Parathyroid adenoma (tissue), 2 donors: ENCODE measurements at regions not wholly inside any gene's neighbourhood (a gene's known extent, or its start where the extent isn't known, plus 50 kb on each side); places are given as distances from the start of the nearest gene placed in this dataset.
"Not testable (repeated sequence)": the region's sequence is repeated elsewhere in the genome, so short reads cannot be mapped to it uniquely, and the experiment has no call there.

Source experiments
- H2AFZ ChIP-seq: fragments of 300-600 bp; sonication (generic); one replicate; pipeline ENCODE4 v1.7.0; 2017; ENCODE audit warnings: antibody characterized with exemption, mild to moderate bottlenecking
- H3K27ac ChIP-seq: fragments of 300-600 bp; sonication (generic); one replicate; pipeline ENCODE4 v1.7.0; 2017
- H3K27me3 ChIP-seq: fragments of 300-600 bp; sonication (generic); one replicate; pipeline ENCODE4 v1.7.0; 2017; ENCODE audit warnings: low read length; ENCODE audit not compliant: control insufficient read depth, insufficient read depth
- H3K36me3 ChIP-seq: fragments of 300-600 bp; sonication (generic); one replicate; pipeline ENCODE4 v1.7.0; 2017; ENCODE audit warnings: low read length; ENCODE audit not compliant: control insufficient read depth, insufficient read depth
- H3K4me1 ChIP-seq: fragments of 300-600 bp; sonication (generic); one replicate; pipeline ENCODE4 v1.7.0; 2017; ENCODE audit warnings: control low read depth
- H3K4me2 ChIP-seq: fragments of 300-600 bp; sonication (generic); one replicate; pipeline ENCODE4 v1.7.0; 2017; ENCODE audit warnings: low read length
- H3K4me3 ChIP-seq: fragments of 300-600 bp; sonication (generic); one replicate; pipeline ENCODE4 v1.7.0; 2017; ENCODE audit warnings: low read depth, low read length
- H3K79me2 ChIP-seq: fragments of 300-600 bp; sonication (generic); one replicate; pipeline ENCODE4 v1.7.0; 2017; ENCODE audit warnings: control low read depth
- H3K9ac ChIP-seq: fragments of 300-600 bp; sonication (generic); one replicate; pipeline ENCODE4 v1.7.0; 2017; ENCODE audit warnings: mild to moderate bottlenecking
- H3K9me3 ChIP-seq: fragments of 300-600 bp; sonication (generic); one replicate; pipeline ENCODE4 v1.7.0; 2017; ENCODE audit warnings: low read length; ENCODE audit not compliant: control insufficient read depth
- TF ChIP-seq, protein P1 (sequence below): fragments of 300-600 bp; sonication (generic); IDR thresholded peaks from one replicate; pipeline ENCODE4 v1.7.0; 2017; ENCODE audit warnings: antibody characterized with exemption, mild to moderate bottlenecking
- donor health status: primary hyperparathyroidism.

DNA sequence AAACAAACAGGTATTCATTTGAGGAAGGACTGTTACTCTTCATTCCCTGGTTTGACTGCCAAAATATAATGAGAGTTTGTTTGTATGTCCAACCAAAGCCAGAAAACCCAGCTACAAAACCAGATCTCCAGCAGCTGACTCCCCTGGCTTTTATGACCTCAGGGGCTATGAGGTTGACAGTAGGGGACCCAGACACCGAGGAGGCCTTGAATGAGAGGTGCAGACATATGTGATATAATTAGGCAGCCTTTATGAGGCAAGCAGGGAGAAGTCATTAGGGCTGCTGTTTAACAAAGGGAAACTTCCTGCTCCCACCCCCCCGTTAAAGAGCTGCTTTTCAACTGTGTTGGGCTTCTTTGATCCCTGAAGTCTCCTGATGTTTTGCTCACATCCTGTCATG lies 236.7 kb downstream of the SLC4A3 start:
- H3K4me1 ChIP-seq, result no peaks in the 10 kb centered on the region
- no peaks in the 10 kb centered on the region for H3K36me3 ChIP-seq
- no peak overlapping the region for H2AFZ ChIP-seq
- H3K4me2 ChIP-seq, result no peak overlapping the region
- H3K79me2 ChIP-seq, result no peaks in the 10 kb centered on the region
- H3K4me3 ChIP-seq, result no peak overlapping the region
- H3K9me3 ChIP-seq, result no peaks in the 10 kb centered on the region
- no peak overlapping the region for H3K9ac ChIP-seq
- no peaks in the 10 kb centered on the region for H3K27me3 ChIP-seq
- H3K27ac ChIP-seq, result no peak overlapping the region
- TF ChIP-seq, protein P1, sequence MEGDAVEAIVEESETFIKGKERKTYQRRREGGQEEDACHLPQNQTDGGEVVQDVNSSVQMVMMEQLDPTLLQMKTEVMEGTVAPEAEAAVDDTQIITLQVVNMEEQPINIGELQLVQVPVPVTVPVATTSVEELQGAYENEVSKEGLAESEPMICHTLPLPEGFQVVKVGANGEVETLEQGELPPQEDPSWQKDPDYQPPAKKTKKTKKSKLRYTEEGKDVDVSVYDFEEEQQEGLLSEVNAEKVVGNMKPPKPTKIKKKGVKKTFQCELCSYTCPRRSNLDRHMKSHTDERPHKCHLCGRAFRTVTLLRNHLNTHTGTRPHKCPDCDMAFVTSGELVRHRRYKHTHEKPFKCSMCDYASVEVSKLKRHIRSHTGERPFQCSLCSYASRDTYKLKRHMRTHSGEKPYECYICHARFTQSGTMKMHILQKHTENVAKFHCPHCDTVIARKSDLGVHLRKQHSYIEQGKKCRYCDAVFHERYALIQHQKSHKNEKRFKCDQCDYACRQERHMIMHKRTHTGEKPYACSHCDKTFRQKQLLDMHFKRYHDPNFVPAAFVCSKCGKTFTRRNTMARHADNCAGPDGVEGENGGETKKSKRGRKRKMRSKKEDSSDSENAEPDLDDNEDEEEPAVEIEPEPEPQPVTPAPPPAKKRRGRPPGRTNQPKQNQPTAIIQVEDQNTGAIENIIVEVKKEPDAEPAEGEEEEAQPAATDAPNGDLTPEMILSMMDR, result no peak

DNA sequence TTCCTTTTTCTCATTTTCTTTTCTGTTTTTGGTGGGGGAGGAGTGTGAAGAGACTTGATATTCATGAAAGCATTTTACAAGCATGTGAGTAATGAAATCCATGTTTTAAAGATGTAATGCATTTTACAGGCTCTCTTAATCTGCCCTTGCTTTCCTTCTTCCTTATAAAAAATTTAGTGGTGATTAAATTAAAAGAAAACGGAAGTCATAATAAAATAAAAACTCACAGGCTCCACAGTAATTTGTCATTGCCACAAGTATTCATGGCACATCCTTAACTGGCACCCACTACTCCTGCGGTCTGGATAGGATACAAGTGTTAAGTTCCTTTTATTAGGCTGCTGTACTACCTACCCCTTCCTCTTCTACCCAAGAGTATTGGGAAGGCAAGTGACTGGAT lies 241.2 kb downstream of the SLC4A3 start:
- Histone ChIP-seq H3K4me2 (no peak overlapping the region), H3K27me3 (no peaks in the 10 kb centered on the region), H3K27ac (no peak overlapping the region), H3K36me3 (no peaks in the 10 kb centered on the region), H3K4me1 (no peaks in the 10 kb centered on the region), H3K4me3 (no peak overlapping the region), H3K9ac (no peak overlapping the region), H3K79me2 (no peaks in the 10 kb centered on the region), H3K9me3 (no peaks in the 10 kb centered on the region), H2AFZ (no peak overlapping the region)
- TF ChIP-seq, protein P1, result no peak

DNA sequence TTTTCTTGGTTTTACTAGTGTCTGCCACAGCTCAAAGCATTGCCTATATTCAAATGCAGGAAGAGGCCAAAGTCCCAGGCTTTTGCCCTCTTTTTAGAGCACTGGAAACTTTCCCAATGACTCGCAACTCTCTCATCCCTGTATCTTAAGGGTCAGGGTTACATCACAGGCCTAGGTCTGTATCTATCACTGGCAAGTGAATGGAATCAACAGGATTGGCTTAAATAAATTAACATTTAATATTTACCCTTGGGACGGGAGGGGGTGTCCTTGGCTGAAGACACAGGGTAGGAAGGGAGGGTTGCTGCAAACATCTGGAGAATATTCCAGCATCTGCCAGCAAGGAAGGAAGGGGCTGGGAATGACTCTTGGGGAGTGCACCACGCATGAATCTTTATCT lies 242.6 kb downstream of the SLC4A3 start:
- Histone ChIP-seq H3K79me2 (no peaks in the 10 kb centered on the region), H3K27ac (no peak overlapping the region), H3K27me3 (no peaks in the 10 kb centered on the region), H3K36me3 (no peaks in the 10 kb centered on the region), H3K4me2 (no peak overlapping the region), H3K9ac (no peak overlapping the region), H3K4me1 (no peaks in the 10 kb centered on the region), H3K4me3 (no peak overlapping the region), H2AFZ (no peak overlapping the region), H3K9me3 (no peaks in the 10 kb centered on the region)
- TF ChIP-seq, protein P1, result no peak

DNA sequence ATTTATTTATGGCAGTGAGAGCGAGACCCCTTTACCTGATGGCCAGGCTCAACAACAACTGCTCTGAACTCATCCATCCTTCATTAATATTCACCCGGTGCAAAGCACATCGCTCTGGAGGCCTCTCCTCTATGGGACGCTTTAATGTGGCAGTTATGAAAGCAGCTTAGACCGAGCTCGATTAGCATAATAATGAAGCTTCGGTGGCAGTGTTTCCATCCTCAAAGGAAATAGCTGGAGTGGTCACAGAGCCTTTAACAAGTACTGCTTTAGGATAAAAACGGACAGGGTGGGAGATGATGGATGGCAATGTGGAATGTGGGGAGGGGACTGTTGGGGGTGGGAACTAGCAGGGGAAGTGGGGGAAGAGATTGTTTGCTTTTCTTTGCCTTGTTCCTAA lies 243.9 kb downstream of the SLC4A3 start:
- TF ChIP-seq, protein P1, result no peak
- no peak overlapping the region for H3K27ac ChIP-seq
- no peaks in the 10 kb centered on the region for H3K9me3 ChIP-seq
- no peaks in the 10 kb centered on the region for H3K4me1 ChIP-seq
- no peak overlapping the region for H3K4me2 ChIP-seq
- no peaks in the 10 kb centered on the region for H3K36me3 ChIP-seq
- no peak overlapping the region for H3K4me3 ChIP-seq
- H2AFZ ChIP-seq, result no peak overlapping the region
- H3K79me2 ChIP-seq, result no peaks in the 10 kb centered on the region
- no peaks in the 10 kb centered on the region for H3K27me3 ChIP-seq
- H3K9ac ChIP-seq, result no peak overlapping the region

DNA sequence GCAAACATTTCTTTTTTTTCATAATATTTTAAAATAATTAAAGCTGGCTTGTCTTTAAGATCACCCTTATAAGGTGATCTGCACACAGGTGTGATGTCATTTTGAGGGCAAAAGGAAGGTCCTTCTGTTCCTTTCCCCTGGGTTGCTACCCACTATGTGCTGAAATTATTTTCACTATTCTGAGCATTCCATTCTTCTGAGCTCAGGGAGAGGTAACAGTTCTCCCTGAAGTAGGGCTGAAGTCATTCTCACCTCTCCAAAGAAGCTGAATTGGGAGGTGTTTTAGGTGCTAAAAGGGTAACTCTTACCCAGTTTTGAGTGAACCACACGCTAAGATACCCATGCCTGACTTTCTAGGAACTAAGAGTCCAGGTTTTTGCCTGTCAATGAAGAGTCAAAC lies 247.6 kb downstream of the SLC4A3 start:
- H3K4me2 ChIP-seq, result no peak overlapping the region
- H2AFZ ChIP-seq, result no peak overlapping the region
- no peaks in the 10 kb centered on the region for H3K79me2 ChIP-seq
- TF ChIP-seq, protein P1, result no peak
- H3K4me1 ChIP-seq, result no peaks in the 10 kb centered on the region
- H3K4me3 ChIP-seq, result no peak overlapping the region
- H3K27me3 ChIP-seq, result no peaks in the 10 kb centered on the region
- H3K9me3 ChIP-seq, result no peaks in the 10 kb centered on the region
- H3K27ac ChIP-seq, result no peak overlapping the region
- no peak overlapping the region for H3K9ac ChIP-seq
- no peaks in the 10 kb centered on the region for H3K36me3 ChIP-seq

DNA sequence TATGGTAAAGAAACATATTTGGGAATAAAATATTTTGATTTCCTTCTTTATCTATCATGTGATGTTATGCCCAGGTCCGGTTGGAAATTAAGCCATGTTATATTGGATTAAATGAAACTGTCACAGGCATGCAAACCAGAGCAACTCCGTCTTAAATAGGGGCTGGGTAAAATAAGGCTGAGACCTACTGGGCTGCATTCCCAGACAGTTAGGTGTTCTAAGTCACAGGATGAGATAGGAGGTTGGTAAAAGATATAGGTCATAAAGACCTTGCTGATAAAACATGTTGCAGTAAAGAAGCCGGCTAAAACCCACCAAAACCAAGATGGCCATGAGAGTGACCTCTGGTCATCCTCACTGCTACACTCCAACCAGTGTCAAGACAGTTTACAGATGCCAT lies 248.6 kb downstream of the SLC4A3 start:
- H3K27me3 ChIP-seq, H3K4me2 ChIP-seq, H3K9me3 ChIP-seq, H3K4me1 ChIP-seq, H2AFZ ChIP-seq, H3K79me2 ChIP-seq, H3K27ac ChIP-seq, H3K4me3 ChIP-seq, H3K9ac ChIP-seq, H3K36me3 ChIP-seq: not testable (repeated sequence)
